B cell (primary cell): ENCODE measurements at regions not wholly inside any gene's neighbourhood (a gene's known extent, or its start where the extent isn't known, plus 50 kb on each side); places are given as distances from the start of the nearest gene placed in this dataset.

Experiments used
- ATAC-seq: fragments of 200-7000 bp; cut with Tn5 transposase; one replicate; pipeline ENCODE4 v1.10.0; 2021; ENCODE audit warnings: low read depth, mild to moderate bottlenecking, moderate number of reproducible peaks, moderate library complexity
- CTCF ChIA-PET: fragments of 350-600 bp; sonication (Branson Sonifier 250); formaldehyde crosslinking; loops from one replicate; lab custom pipeline; 2021; ENCODE audit warnings: antibody characterized with exemption, inconsistent platforms; lab: Charles Lee
- POLR2A ChIA-PET: fragments of 350-600 bp; sonication (Branson Sonifier 250); formaldehyde crosslinking; loops from one replicate; lab custom pipeline; 2021; ENCODE audit warnings: antibody characterized with exemption; lab: Charles Lee
- DNase-seq: peaks from one replicate; pipeline ENCODE4 v3.0.0; 2013
- H2AFZ ChIP-seq: 2 replicates; pipeline ENCODE4 v1.6.1; 2012; ENCODE audit warnings: mild to moderate bottlenecking, low read depth, low read length; ENCODE audit not compliant: insufficient read depth, poor library complexity, severe bottlenecking
- H3K27ac ChIP-seq, 2 donors: 1 replicate in 1 of 2; 2 replicates in 1 of 2; pipeline ENCODE4 v1.5.1; 2012 to 2013; ENCODE audit warnings: low read length in 2 of 2, mild to moderate bottlenecking in 2 of 2, moderate library complexity in 1 of 2
- H3K27me3 ChIP-seq, 4 experiments: fragments of 200-600 bp in 1 of 4; sonication (generic) in 1 of 4; replicated peaks in 1 of 4; 1 replicate in 2 of 4; 2 replicates in 2 of 4; pipeline versions ENCODE4 v1.6.1 to v1.7.0; 2013 to 2016; ENCODE audit warnings: low read length in 3 of 4, mild to moderate bottlenecking in 2 of 4, mixed read lengths in 1 of 4, moderate library complexity in 1 of 4; ENCODE audit not compliant: insufficient read depth in 4 of 4, control insufficient read depth in 3 of 4; ENCODE audit errors: control extremely low read depth in 1 of 4
- H3K36me3 ChIP-seq, 2 experiments: replicated peaks in 1 of 2; 1 replicate in 1 of 2; 2 replicates in 1 of 2; pipeline versions ENCODE4 v1.6.1 to v1.7.1; 2013; ENCODE audit warnings: low read length in 1 of 2; ENCODE audit not compliant: insufficient read depth in 2 of 2, control insufficient read depth in 1 of 2; ENCODE audit errors: control extremely low read depth in 1 of 2, extremely low read depth in 1 of 2
- H3K4me1 ChIP-seq, 2 donors: fragments of 200-600 bp in 1 of 2; sonication (generic) in 1 of 2; 1 replicate in 1 of 2; 2 replicates in 1 of 2; pipeline versions ENCODE4 v1.5.1 to v1.6.1; 2013 to 2017; ENCODE audit warnings: low read length in 2 of 2; ENCODE audit not compliant: control insufficient read depth in 2 of 2, insufficient read depth in 2 of 2
- H3K4me2 ChIP-seq: replicated peaks from 2 replicates; pipeline ENCODE3; 2012; ENCODE audit warnings: mild to moderate bottlenecking, low read depth, low read length; ENCODE audit not compliant: poor library complexity, severe bottlenecking
- H3K4me3 ChIP-seq, 5 experiments: fragments of 200-600 bp in 1 of 5; sonication (generic) in 1 of 5; 1 replicate in 3 of 5; 2 replicates in 2 of 5; pipeline versions ENCODE4 v1.5.1 to v1.7.0; 2011 to 2016; ENCODE audit warnings: low read length in 4 of 5, mild to moderate bottlenecking in 4 of 5, low read depth in 2 of 5, control low read depth in 1 of 5, moderate library complexity in 1 of 5; ENCODE audit not compliant: insufficient read depth in 1 of 5; ENCODE audit errors: control extremely low read depth in 1 of 5, extremely low read depth in 1 of 5
- H3K79me2 ChIP-seq: fragments of 200-600 bp; sonication (generic); one replicate; pipeline ENCODE4 v1.6.0; 2016; ENCODE audit warnings: low read length; ENCODE audit not compliant: control insufficient read depth, insufficient read depth
- H3K9ac ChIP-seq: fragments of 200-600 bp; sonication (generic); 2 replicates; pipeline ENCODE4 v1.6.1; 2017; ENCODE audit warnings: mild to moderate bottlenecking, low read length, moderate library complexity
- H3K9me3 ChIP-seq, 3 donors: one replicate each; pipeline versions ENCODE4 v1.6.1 to v1.7.1; 2013; ENCODE audit warnings: low read length in 2 of 3; ENCODE audit not compliant: control insufficient read depth in 2 of 3, insufficient read depth in 1 of 3; ENCODE audit errors: control extremely low read depth in 1 of 3
- H4K20me1 ChIP-seq: 2 replicates; pipeline ENCODE4 v1.6.0; 2012; ENCODE audit warnings: mild to moderate bottlenecking, low read length; ENCODE audit not compliant: insufficient read depth, control insufficient read depth, poor library complexity, severe bottlenecking
- H3K27ac Mint-ChIP-seq: one replicate; pipeline ENCODE4 v1.8.0; 2021; ENCODE audit warnings: mixed read lengths
- H3K27me3 Mint-ChIP-seq: one replicate; pipeline ENCODE4 v1.8.0; 2021; ENCODE audit warnings: mixed read lengths
- H3K4me1 Mint-ChIP-seq: one replicate; pipeline ENCODE4 v1.8.0; 2021; ENCODE audit warnings: mixed read lengths
- H3K4me3 Mint-ChIP-seq: one replicate; pipeline ENCODE4 v1.8.0; 2021; ENCODE audit warnings: mixed read lengths
- H3K9me3 Mint-ChIP-seq: one replicate; pipeline ENCODE4 v1.8.0; 2022; ENCODE audit warnings: mixed read lengths; ENCODE audit not compliant: insufficient read depth
- CTCF ChIP-seq: fragments of 200-600 bp; IDR thresholded peaks from one replicate; pipeline ENCODE4 v1.8.0; 2022; ENCODE audit warnings: antibody characterized with exemption, mild to moderate bottlenecking
- EZH2 ChIP-seq: IDR thresholded peaks from 2 replicates; pipeline ENCODE4 v1.6.1; 2012; ENCODE audit warnings: borderline replicate concordance, low read depth, mild to moderate bottlenecking, moderate library complexity, low read length; ENCODE audit not compliant: insufficient read depth, poor library complexity, severe bottlenecking
- WGBS: methylation state at CpG from one replicate; pipeline ENCODE4 v1.1.5; 2013; ENCODE audit warnings: missing lambda C conversion rate; ENCODE audit not compliant: insufficient coverage; 5-methylcytosine and 5-hydroxymethylcytosine counted together
- intact Hi-C: fragments of 100-400 bp; cut with micrococcal nuclease; formaldehyde crosslinking; loops from one replicate; pipeline ENCODE4 v1.10.0; 2022

DNA sequence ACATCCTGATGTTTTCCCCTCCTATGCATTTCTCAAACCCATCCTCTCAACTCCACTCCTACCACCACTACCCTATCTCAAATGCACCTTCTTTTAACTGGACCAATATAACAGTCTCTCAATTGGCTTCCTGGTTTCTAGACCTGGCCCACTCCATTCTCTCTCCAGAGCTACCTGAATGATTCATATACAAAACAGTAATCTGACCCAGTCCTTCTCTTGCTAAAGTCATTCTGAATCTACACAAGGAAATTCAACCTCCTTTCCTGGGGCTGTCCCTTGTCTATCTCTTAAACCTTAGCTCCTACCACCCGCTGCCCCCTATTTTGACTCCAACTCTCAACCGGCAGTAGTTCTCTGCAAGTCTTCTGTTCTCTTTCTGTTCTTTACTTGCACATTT, 97.2 kb downstream of the PCSK1 start:
- no peak overlapping the region for H3K4me3 ChIP-seq
- H2AFZ ChIP-seq: peak overlapping the region; percentile 53
- Mint-ChIP-seq H3K27ac (no peak overlapping the region), H3K9me3 (no peaks in the 10 kb centered on the region), H3K4me1 (no peaks in the 10 kb centered on the region), H3K27me3 (peaks cover 16% of the 10 kb centered on the region), H3K4me3 (no peak overlapping the region)
- ATAC-seq (no peak), DNase-seq (peak; percentile 9)
- ChIA-PET POLR2A (no interaction called here), CTCF (interaction anchor here (0.6 to 8.6 kb wide), 22 partner anchors 8 to 694 kb away, joined by 3 to 151 read pairs (median 5); partner anchors contain the start of gene ELL2)
- TF ChIP-seq CTCF (no peak), EZH2 (no peak)
- H3K27me3 ChIP-seq: no peaks in the 10 kb centered on the region
- H3K79me2 ChIP-seq: no peaks in the 10 kb centered on the region
- H4K20me1 ChIP-seq: no peaks in the 10 kb centered on the region
- H3K9ac ChIP-seq: no peak overlapping the region
- H3K27ac ChIP-seq: no peak overlapping the region
- no peak overlapping the region for H3K4me2 ChIP-seq
- intact Hi-C loops: loop anchor here (1.0 to 5.0 kb wide), 6 partner anchors 375 to 694 kb away; partner anchors contain the start of gene ELL2
- H3K4me1 ChIP-seq: peaks cover 0 to 4% of the 10 kb centered on the region in 2 donors
- no peaks in the 10 kb centered on the region for H3K9me3 ChIP-seq
- no CpG with 5 or more reads among the region's 2 CpGs for WGBS
- no peaks in the 10 kb centered on the region for H3K36me3 ChIP-seq

- Mint-ChIP-seq H3K4me1 (no peaks in the 10 kb centered on the region), H3K27ac (no peak overlapping the region), H3K27me3 (peaks cover 13% of the 10 kb centered on the region), H3K4me3 (no peak overlapping the region), H3K9me3 (no peaks in the 10 kb centered on the region)
- no peaks in the 10 kb centered on the region for H3K36me3 ChIP-seq
- H3K4me1 ChIP-seq: peaks cover 0 to 4% of the 10 kb centered on the region in 2 donors
- TF ChIP-seq CTCF: no peak
- H3K4me3 ChIP-seq: no peak overlapping the region
- no peak overlapping the region for H3K27ac ChIP-seq
- no peaks in the 10 kb centered on the region for H3K27me3 ChIP-seq
- H3K9me3 ChIP-seq: no peaks in the 10 kb centered on the region
- H4K20me1 ChIP-seq: no peaks in the 10 kb centered on the region
- no peak for DNase-seq
- ChIA-PET CTCF (interaction anchor here (0.5 to 8.6 kb wide), 2 partner anchors 473 to 577 kb away, joined by 3 to 151 read pairs; no protein-coding TSS in a partner anchor), POLR2A (no interaction called here)
- H2AFZ ChIP-seq: no peak overlapping the region
- no peaks in the 10 kb centered on the region for H3K79me2 ChIP-seq
- ATAC-seq: no peak
- no peak overlapping the region for H3K9ac ChIP-seq
- H3K4me2 ChIP-seq: no peak overlapping the region
- intact Hi-C loops: no loop called here
- 100% methylated on average over 4 of the region's 4 CpGs for WGBS
Observed at GRCh38 chr5:96333391-96333790, 99.7 kb downstream of the PCSK1 start.
